ENCODE measurements at regions not wholly inside any gene's neighbourhood (a gene's known extent, or its start where the extent isn't known, plus 50 kb on each side); places are given as distances from the start of the nearest gene placed in this dataset.
A peak's percentile ranks its signal among the peaks of the same experiment; 100 is the strongest.

- TF ChIP-seq REST (IDR thresholded peaks at IDR 0.05; ENCODE audit: unreplicated experiment) = no peak
- no peak for TF ChIP-seq STAT1 (IDR thresholded peaks at IDR 0.05; ENCODE audit: unreplicated experiment)
These were observed 557.7 kb downstream of the FSCB start (continued) for GRCh38 chr14:43949400-43949799.

- Histone ChIP-seq H3K36me3 (ENCODE audit: insufficient read depth) (no peaks in the 10 kb centered on the region), H3K9me2 (ENCODE audit: insufficient read depth) (peaks cover 7% of the 10 kb centered on the region; the same call in 1 of the 2 replicates), H2AFZ (peak overlapping the region; percentile 23; the same call in 1 of the 2 replicates), H3K4me1 (ENCODE audit: insufficient read depth) (no peaks in the 10 kb centered on the region), H3K27ac (ENCODE audit: low read depth) (no peak overlapping the region), H3K27me3 (ENCODE audit: insufficient read depth) (no peaks in the 10 kb centered on the region), H3K79me2 (replicated peaks; ENCODE audit: insufficient read depth) (no peaks in the 10 kb centered on the region), H4K20me1 (replicated peaks; ENCODE audit: insufficient read depth) (no peaks in the 10 kb centered on the region), H3K4me3 (no peak overlapping the region), H3F3A (replicated peaks; ENCODE audit: low read depth) (no peaks in the 10 kb centered on the region), H3K4me2 (no peak overlapping the region)
- Mint-ChIP-seq H3K36me3 (ENCODE audit: low read depth) (peaks cover 17% of the 10 kb centered on the region; the same call in 2 of the 3 replicates), H3K9me3 (peaks cover 21% of the 10 kb centered on the region), H3K4me1 (no peaks in the 10 kb centered on the region; the same call in 2 of the 3 replicates), H3K27ac (no peak overlapping the region), H3K27me3 (ENCODE audit: insufficient read depth, low read depth, poor library complexity) (peaks cover 2% of the 10 kb centered on the region), H3K4me3 (no peak overlapping the region)
- ATAC-seq = no peak
- DNase-seq (ENCODE audit: low spot score) = no peak
- TF ChIP-seq ZNF114 (CRISPR knock-in tag; IDR thresholded peaks at IDR 0.05) (no peak), ZNF331 (CRISPR knock-in tag; IDR thresholded peaks at IDR 0.05; ENCODE audit: low read depth) (no peak), CTCF (conservative IDR thresholded peaks at IDR 0.05; ENCODE audit: low read depth in 2 of 2) (no peak), ETS1 (IDR thresholded peaks at IDR 0.05) (no peak), NANOG (IDR thresholded peaks at IDR 0.05; ENCODE audit: borderline replicate concordance) (no peak), ZNF462 (CRISPR knock-in tag; IDR thresholded peaks at IDR 0.05) (no peak), REST (IDR thresholded peaks at IDR 0.05; ENCODE audit: unreplicated experiment) (no peak), CREB1 (CRISPR knock-in tag; IDR thresholded peaks at IDR 0.05; ENCODE audit: low read depth) (no peak)
These were observed 567.2 kb downstream of the FSCB start for GRCh38 chr14:43939836-43940235.

Measured in GM23338 (cell line).